Sigmoid colon (tissue), 4 donors: ENCODE measurements at regions not wholly inside any gene's neighbourhood (a gene's known extent, or its start where the extent isn't known, plus 50 kb on each side); places are given as distances from the start of the nearest gene placed in this dataset.

Experiments used
- CTCF ChIP-seq, 4 experiments: fragments of 450-650 bp in 3 of 4; fragments of 200-600 bp in 1 of 4; IDR thresholded peaks; one replicate each; pipeline ENCODE4 v1.5.1; 2016 to 2019; ENCODE audit warnings: antibody characterized with exemption in 4 of 4, mild to moderate bottlenecking in 3 of 4, moderate library complexity in 2 of 4
- POLR2A ChIP-seq, 2 donors: fragments of 450-650 bp; IDR thresholded peaks; one replicate each; pipeline ENCODE4 v1.6.1; 2016; ENCODE audit warnings: antibody characterized with exemption in 2 of 2, mild to moderate bottlenecking in 2 of 2, moderate library complexity in 2 of 2
- POLR2AphosphoS5 ChIP-seq, 4 donors: sonication (generic); formaldehyde crosslinking; IDR thresholded peaks; one replicate each; pipeline ENCODE4 v1.6.1; 2017; ENCODE audit warnings: antibody characterized with exemption in 4 of 4

DNA sequence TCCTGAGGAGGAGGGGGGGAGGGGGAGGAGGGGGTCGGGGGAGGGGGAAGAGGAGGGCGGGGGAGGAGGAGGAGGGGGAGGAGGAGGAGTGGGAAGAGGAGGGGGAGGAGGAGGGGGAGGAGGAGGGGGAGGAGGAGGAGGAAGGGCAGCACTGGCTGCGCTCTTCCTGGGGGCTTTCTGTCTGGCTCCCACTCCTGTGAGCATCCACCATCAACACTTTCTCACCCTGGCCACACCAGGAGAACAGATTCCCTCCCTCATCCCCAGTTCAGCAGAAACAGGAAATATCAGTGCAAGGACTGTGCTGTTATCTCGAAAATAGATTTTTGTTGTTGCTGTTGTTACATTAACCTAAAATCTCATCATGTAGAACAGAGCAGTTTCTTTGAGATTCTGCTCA is 530.5 kb downstream of the ACTR3B start:
- TF ChIP-seq CTCF (IDR thresholded peaks at IDR 0.05) (no peak), POLR2A (IDR thresholded peaks at IDR 0.05) (no peak), POLR2AphosphoS5 (IDR thresholded peaks at IDR 0.05) (no peak)
